Osteoblast (primary cell): ENCODE measurements at regions not wholly inside any gene's neighbourhood (a gene's known extent, or its start where the extent isn't known, plus 50 kb on each side); places are given as distances from the start of the nearest gene placed in this dataset.

Experiments
- DNase-seq: peaks from one replicate; pipeline ENCODE4 v3.0.0; 2011; ENCODE audit warnings: low spot score, mixed read lengths; ENCODE audit not compliant: insufficient read length; ENCODE audit errors: missing footprints
- H2AFZ ChIP-seq: 2 replicates; pipeline ENCODE4 v1.6.0; 2011; ENCODE audit warnings: mild to moderate bottlenecking, low read length
- H3K27ac ChIP-seq: 2 replicates; pipeline ENCODE4 v1.5.1; 2011; ENCODE audit warnings: mild to moderate bottlenecking, low read depth, low read length, moderate library complexity
- H3K27me3 ChIP-seq: 2 replicates; pipeline ENCODE4 v1.6.0; 2012; ENCODE audit warnings: mild to moderate bottlenecking, control low read depth, inconsistent platforms, low read length, moderate library complexity; ENCODE audit not compliant: insufficient read depth
- H3K36me3 ChIP-seq: 2 replicates; pipeline ENCODE4 v1.5.1; 2011; ENCODE audit warnings: mild to moderate bottlenecking, low read length, control low read depth, moderate library complexity; ENCODE audit not compliant: insufficient read depth
- H3K4me1 ChIP-seq: 2 replicates; pipeline ENCODE4 v1.5.1; 2011; ENCODE audit warnings: mild to moderate bottlenecking, low read length, control low read depth, moderate library complexity; ENCODE audit not compliant: insufficient read depth
- H3K4me2 ChIP-seq: 2 replicates; pipeline ENCODE4 v1.6.0; 2011; ENCODE audit warnings: mild to moderate bottlenecking, low read length; ENCODE audit not compliant: insufficient read depth
- H3K4me3 ChIP-seq: fragments of 200-600 bp; sonication (generic); 3 replicates; pipeline ENCODE4 v1.5.1; 2012; ENCODE audit warnings: mild to moderate bottlenecking, low read length, inconsistent platforms; ENCODE audit not compliant: insufficient read depth
- H3K79me2 ChIP-seq: 2 replicates; pipeline ENCODE4 v1.6.0; 2012; ENCODE audit warnings: mild to moderate bottlenecking, low read length, control low read depth, inconsistent platforms; ENCODE audit not compliant: insufficient read depth
- H3K9me3 ChIP-seq: 2 replicates; pipeline ENCODE4 v1.5.1; 2011; ENCODE audit warnings: low read depth, low read length, control low read depth
- H4K20me1 ChIP-seq: 2 replicates; pipeline ENCODE4 v1.6.0; 2012; ENCODE audit warnings: mild to moderate bottlenecking, low read length, control low read depth; ENCODE audit not compliant: insufficient read depth
- CTCF ChIP-seq: IDR thresholded peaks from 2 replicates; pipeline ENCODE4 v1.5.1; 2011; ENCODE audit warnings: mild to moderate bottlenecking, low read depth, low read length, moderate library complexity; ENCODE audit errors: extremely low read depth

- H3K4me2 ChIP-seq, result no peak overlapping the region
- H3K9me3 ChIP-seq, result no peaks in the 10 kb centered on the region
- H2AFZ ChIP-seq, result no peak overlapping the region
- H3K79me2 ChIP-seq, result no peaks in the 10 kb centered on the region
- no peak for DNase-seq
- no peak overlapping the region for H3K27ac ChIP-seq
- no peak overlapping the region for H3K4me3 ChIP-seq
- peaks cover 11% of the 10 kb centered on the region for H3K4me1 ChIP-seq
- no peaks in the 10 kb centered on the region for H4K20me1 ChIP-seq
- no peak for TF ChIP-seq CTCF
- H3K27me3 ChIP-seq, result no peaks in the 10 kb centered on the region
- H3K36me3 ChIP-seq, result no peaks in the 10 kb centered on the region
Measured at GRCh38 chr4:81634165-81634564, 162.5 kb upstream of the RASGEF1B start.

DNA sequence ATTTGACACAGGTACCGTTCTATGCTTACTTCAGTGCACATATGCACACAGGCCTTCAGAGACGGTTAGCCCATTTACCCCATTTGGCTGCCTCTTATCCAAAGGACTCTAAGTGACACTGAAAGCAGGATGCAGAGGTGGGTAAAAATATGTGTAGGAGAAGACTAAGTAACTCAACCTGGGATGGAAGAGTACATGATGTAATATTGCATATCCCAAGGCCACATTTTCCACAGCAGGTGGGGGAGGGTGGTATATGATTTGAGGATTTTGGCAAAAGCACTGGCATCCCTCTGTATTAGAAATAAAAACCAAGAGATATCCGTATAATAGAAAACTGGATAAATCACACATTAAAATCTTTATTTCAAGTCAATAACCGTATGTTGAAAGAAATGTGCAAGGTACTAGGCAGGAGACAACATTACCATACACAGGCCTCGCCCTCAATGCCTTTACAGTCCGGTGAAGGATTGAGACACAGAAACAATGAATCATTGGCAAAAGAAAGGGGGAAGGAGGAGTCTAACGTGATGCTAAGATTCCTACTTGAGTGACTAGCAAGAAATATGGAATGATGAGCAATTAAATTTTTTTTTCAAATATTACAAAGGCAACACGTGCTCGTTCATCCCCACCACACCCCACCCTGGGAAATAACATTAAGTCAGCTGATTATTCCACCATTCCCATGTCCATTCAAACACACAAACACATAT, 161.0 kb upstream of the RASGEF1B start:
- TF ChIP-seq CTCF, result no peak
- H3K4me1 ChIP-seq, result peaks cover 11% of the 10 kb centered on the region
- no peaks in the 10 kb centered on the region for H3K9me3 ChIP-seq
- DNase-seq, result no peak
- no peak overlapping the region for H2AFZ ChIP-seq
- H3K4me2 ChIP-seq, result no peak overlapping the region
- no peak overlapping the region for H3K4me3 ChIP-seq
- peak overlapping the region; percentile 45 for H3K27ac ChIP-seq
- H3K79me2 ChIP-seq, result no peaks in the 10 kb centered on the region
- H3K36me3 ChIP-seq, result no peaks in the 10 kb centered on the region
- H4K20me1 ChIP-seq, result no peaks in the 10 kb centered on the region
- no peaks in the 10 kb centered on the region for H3K27me3 ChIP-seq

DNA sequence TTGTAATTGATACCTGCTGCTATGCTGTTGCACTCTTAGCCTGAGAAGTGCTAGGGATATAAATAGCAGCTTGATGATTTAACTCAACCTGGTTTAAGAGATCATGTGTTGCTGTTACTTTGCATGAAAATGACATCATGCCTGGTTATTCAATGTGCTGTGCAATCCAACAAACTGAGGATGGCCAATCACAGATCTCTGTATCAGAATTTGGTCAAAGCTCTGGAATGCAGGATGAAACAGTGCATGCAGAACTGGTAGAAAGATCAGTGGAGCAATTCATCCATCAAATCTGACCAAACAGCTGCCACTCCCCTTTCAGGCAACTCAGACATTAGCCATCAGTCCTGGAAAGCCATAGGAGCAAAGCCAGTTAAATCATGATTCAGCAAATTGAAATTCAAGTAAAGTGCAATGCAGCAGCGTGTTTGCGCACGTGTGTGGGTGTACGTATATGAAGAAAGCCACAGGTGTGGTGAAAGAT, 160.3 kb upstream of the RASGEF1B start:
- peak overlapping the region; percentile 50 for H3K27ac ChIP-seq
- H3K4me3 ChIP-seq, result no peak overlapping the region
- H3K4me1 ChIP-seq, result peaks cover 11% of the 10 kb centered on the region
- no peak overlapping the region for H3K4me2 ChIP-seq
- no peaks in the 10 kb centered on the region for H3K79me2 ChIP-seq
- H3K36me3 ChIP-seq, result no peaks in the 10 kb centered on the region
- no peak for DNase-seq
- no peaks in the 10 kb centered on the region for H3K27me3 ChIP-seq
- no peaks in the 10 kb centered on the region for H3K9me3 ChIP-seq
- H2AFZ ChIP-seq, result no peak overlapping the region
- H4K20me1 ChIP-seq, result no peaks in the 10 kb centered on the region
- TF ChIP-seq CTCF, result no peak

GRCh38 chr4:81629366-81629765, 157.7 kb upstream of the RASGEF1B start:
- no peaks in the 10 kb centered on the region for H3K9me3 ChIP-seq
- no peaks in the 10 kb centered on the region for H3K27me3 ChIP-seq
- no peak for DNase-seq
- no peak for TF ChIP-seq CTCF
- peaks cover 11% of the 10 kb centered on the region for H3K4me1 ChIP-seq
- H2AFZ ChIP-seq, result no peak overlapping the region
- H3K36me3 ChIP-seq, result no peaks in the 10 kb centered on the region
- H3K27ac ChIP-seq, result no peak overlapping the region
- H3K4me2 ChIP-seq, result no peak overlapping the region
- H4K20me1 ChIP-seq, result no peaks in the 10 kb centered on the region
- H3K4me3 ChIP-seq, result no peak overlapping the region
- no peaks in the 10 kb centered on the region for H3K79me2 ChIP-seq
